HG03342 (cell line): ENCODE measurements at regions not wholly inside any gene's neighbourhood (a gene's known extent, or its start where the extent isn't known, plus 50 kb on each side); places are given as distances from the start of the nearest gene placed in this dataset.

ENCODE experiments used
- ATAC-seq: cut with Tn5 transposase; IDR thresholded peaks from one replicate; pipeline ENCODE4 v1.9.1; 2021; ENCODE audit warnings: mild to moderate bottlenecking, moderate library complexity; ENCODE audit not compliant: unreplicated experiment

GRCh38 chr1:204736836-204737235 is 51.3 kb upstream of the LRRN2 start:
- no peak for ATAC-seq

GRCh38 chr1:204738506-204738905 is 53.0 kb upstream of the LRRN2 start:
- no peak for ATAC-seq

- no peak for ATAC-seq
Observed at GRCh38 chr1:204740354-204740753, 54.8 kb upstream of the LRRN2 start.

GRCh38 chr1:204741440-204741839 is 55.9 kb upstream of the LRRN2 start:
- ATAC-seq, result no peak

DNA sequence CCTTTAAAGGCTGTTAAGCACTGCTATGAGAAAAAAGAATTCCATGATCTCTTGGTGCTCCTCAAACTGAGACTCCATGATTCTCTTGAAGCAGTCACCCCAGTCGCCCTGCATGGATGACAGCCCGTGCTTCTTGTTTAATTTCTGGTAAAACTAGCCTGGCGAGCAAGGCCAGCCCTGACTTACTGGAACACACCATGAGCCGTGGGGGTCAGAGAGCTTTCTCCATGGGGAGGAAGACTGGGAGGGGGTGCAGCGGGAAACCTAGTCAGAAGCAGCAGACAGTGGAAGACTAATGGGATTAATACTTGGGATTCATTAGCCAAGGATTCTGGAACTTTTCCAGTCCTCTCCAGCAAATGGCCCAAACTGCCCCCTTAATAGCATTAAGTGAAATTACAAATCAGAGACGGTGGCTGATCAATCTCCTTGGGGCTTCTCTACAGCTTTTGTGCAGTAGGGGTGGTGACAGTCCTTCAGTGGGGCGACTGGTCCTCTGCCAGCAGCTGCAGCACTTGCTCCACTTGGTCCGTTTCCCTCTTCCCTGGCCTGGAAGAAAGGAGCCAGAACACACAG is 57.2 kb upstream of the LRRN2 start:
- ATAC-seq, result no peak

DNA sequence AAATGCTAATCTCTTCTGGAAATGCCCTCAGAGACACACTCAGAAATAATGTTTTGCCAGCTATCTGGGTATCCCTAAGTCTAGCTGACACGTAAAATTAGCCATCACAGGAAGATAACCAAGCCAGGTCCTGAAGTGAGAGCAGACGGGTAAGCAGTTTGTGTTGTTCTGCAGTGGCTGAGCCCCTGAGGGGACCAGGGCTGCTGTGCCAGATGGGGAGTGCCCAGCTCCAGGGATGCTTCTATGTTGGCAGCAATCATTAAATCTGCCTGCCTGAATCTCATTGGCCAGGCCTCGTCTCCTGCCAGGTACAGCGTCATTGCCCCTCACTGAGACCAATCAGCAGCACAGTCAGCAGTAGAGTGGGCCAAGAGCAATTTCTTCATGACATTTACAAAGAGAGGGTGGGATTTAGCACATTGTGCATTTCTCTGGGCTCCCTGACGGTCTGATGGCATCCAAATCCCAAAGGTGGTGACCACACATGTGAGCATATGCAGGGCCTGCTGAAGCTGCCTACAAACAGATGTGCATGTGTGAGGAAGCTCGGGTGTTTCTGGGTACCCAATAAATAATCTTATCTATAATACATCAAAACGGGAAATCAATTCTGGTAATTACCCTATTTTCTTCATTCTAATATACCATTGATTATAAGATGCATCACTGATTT is 58.7 kb upstream of the LRRN2 start:
- ATAC-seq, result no peak

DNA sequence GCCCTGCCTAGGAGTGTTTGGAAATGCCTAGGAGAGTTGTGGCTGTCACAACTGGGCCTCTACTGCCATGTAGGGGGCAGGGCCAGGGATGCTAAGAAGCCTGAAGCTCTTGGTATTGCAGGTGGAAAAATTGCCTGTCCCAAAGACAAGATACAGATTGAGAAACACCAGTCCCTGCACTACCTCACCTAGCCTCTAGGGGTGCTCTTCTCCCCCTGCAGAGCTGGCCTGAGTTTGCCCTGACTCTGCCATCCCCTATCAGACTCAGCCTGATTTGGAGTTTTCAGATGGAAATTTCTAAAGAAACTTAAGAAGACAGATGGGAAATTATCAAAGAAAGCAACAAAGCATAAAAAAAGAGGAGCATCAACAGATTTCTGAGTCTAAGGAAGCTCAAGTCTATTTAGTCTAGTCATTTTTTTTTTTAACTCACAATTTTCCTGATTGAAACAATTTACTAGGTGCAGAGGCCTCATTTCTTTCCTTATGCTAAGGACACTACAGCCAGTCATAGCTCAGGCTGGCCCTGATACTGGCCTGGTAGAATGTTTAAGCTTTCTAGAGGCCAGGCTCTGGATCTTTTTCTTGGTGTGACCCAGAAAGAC is 61.4 kb upstream of the LRRN2 start:
- peak; percentile 67 for ATAC-seq

DNA sequence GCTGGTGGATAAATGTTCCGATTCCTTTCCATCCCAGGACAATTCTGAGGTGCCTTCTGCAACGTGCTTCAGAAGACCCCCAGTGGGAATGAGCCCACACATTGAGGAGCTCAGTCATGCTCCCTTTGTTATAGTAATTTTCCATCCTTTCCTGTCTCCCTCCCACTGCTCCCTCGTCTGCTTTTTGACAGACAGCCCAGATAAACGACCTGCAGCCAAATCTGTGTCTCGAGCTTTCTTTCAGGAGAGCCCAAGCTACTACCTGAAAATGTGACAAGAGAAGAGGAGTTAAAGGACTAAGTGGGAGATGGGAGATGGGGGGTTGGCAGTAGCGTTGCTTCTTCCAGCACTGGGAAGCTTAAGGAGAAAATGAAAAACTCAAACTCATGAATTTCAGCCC is 65.9 kb upstream of the LRRN2 start:
- ATAC-seq, result no peak

- no peak for ATAC-seq
Observed at GRCh38 chr1:204751883-204752687, 66.5 kb upstream of the LRRN2 start.

DNA sequence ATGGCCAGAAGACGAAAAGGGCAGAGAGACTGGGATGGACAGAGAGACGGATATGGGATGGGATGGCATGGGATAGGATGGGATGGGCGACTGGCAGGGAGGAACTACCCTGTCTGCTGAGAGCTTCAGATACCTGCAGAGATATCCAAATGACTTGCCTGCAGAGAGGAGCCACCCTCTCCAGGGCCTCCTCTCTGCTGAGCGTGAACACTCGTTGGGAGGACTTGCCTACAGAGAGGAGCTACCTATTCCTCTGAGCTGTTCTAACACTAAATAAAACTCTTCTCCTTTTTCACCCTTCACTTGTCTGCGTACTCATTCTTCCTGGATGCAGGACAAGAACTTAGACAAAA is 67.1 kb upstream of the LRRN2 start:
- ATAC-seq, result no peak

- no peak for ATAC-seq
Observed at GRCh38 chr1:204754821-204755220, 69.3 kb upstream of the LRRN2 start.

DNA sequence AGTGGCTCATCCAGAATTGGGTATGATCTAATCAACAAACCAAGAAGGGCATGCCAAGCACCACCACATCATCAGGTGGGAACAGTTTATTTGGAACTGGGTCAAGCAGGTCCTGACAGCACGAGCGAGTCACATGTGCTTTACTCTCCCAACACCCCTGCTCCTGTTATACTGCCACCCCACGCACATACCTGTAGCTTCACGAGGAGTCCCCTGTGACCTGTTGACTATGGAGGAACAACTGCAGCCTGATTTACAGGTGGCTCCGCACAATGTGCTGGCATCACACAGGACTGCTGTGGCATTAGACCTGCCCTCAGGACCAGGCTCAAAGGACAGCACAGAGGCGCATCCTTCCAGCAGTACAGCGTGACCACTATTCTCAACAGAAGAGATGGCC is 70.8 kb upstream of the LRRN2 start:
- no peak for ATAC-seq

GRCh38 chr1:204756811-204757210 is 71.3 kb upstream of the LRRN2 start:
- no peak for ATAC-seq

GRCh38 chr1:204758601-204759000 is 73.1 kb upstream of the LRRN2 start:
- ATAC-seq, result no peak

- no peak for ATAC-seq
Observed at GRCh38 chr1:204760350-204760749, 74.8 kb upstream of the LRRN2 start.

GRCh38 chr1:204760757-204761156 is 75.2 kb upstream of the LRRN2 start:
- ATAC-seq, result no peak

GRCh38 chr1:204763773-204764427 is 78.4 kb upstream of the LRRN2 start:
- ATAC-seq, result peak; percentile 74

GRCh38 chr1:204769997-204770396 is 84.5 kb upstream of the LRRN2 start:
- ATAC-seq, result no peak

DNA sequence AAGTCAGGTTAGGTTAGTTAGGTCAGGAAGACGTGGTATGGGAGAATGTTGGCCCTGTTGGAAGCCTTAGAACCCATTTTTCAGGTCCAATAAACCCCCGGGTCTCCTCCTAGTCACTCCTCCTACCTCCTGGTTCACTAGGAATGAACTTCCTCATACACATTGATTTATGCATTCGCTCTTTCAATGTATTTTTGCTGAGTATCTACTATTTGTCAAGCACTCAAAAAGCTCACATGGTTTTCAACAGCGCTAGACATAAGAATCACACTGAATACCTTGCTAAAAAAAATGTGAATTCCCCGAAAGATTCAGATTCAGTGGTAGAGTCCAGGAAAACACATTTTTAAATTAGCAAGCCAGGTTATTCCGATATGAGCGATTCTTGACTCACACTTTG is 85.8 kb upstream of the LRRN2 start:
- no peak for ATAC-seq

- no peak for ATAC-seq
Observed at GRCh38 chr1:204773246-204773645, 87.7 kb upstream of the LRRN2 start.

- no peak for ATAC-seq
Observed at GRCh38 chr1:204775546-204775945, 90.0 kb upstream of the LRRN2 start.
